HepG2 (cell line): ENCODE measurements at regions not wholly inside any gene's neighbourhood (a gene's known extent, or its start where the extent isn't known, plus 50 kb on each side); places are given as distances from the start of the nearest gene placed in this dataset.

ENCODE experiments used
- ATM ChIP-seq: fragments of 450-650 bp; IDR thresholded peaks from 2 replicates; pipeline ENCODE4 v1.7.1; 2017; ENCODE audit warnings: mild to moderate bottlenecking, borderline replicate concordance
- E2F5 ChIP-seq: sonication (generic); formaldehyde crosslinking; conservative IDR thresholded peaks from 2 replicates; pipeline ENCODE4 v1.4.0; 2020; ENCODE audit warnings: missing genetic modification reagents
- FUBP1 ChIP-seq: sonication (generic); formaldehyde crosslinking; IDR thresholded peaks from 2 replicates; pipeline ENCODE4 v1.5.1; 2020; ENCODE audit warnings: missing genetic modification reagents, mild to moderate bottlenecking, borderline replicate concordance
- GATAD2A ChIP-seq: IDR thresholded peaks from 2 replicates; pipeline ENCODE4 v1.6.1; 2016
- KLF16 ChIP-seq, 2 experiments: sonication (generic) in 1 of 2; formaldehyde crosslinking in 1 of 2; IDR thresholded peaks; 2 replicates each; pipeline versions ENCODE4 v1.6.1 to v1.8.0; 2016 to 2023; ENCODE audit warnings: missing genetic modification reagents in 2 of 2, missing compliant biosample characterization in 1 of 2
- KMT2B ChIP-seq: IDR thresholded peaks from 2 replicates; pipeline ENCODE4 v1.6.1; 2016; ENCODE audit warnings: missing genetic modification reagents, missing compliant biosample characterization
- LCORL ChIP-seq, 2 experiments: fragments of 450-650 bp in 1 of 2; sonication (generic) in 1 of 2; formaldehyde crosslinking in 1 of 2; IDR thresholded peaks; 2 replicates each; pipeline versions ENCODE4 v1.5.0 to v1.6.1; 2017 to 2020; ENCODE audit warnings: antibody characterized with exemption in 1 of 2, missing genetic modification reagents in 1 of 2
- MTA3 ChIP-seq: sonication (generic); formaldehyde crosslinking; IDR thresholded peaks from 2 replicates; pipeline ENCODE4 v1.4.0; 2020; ENCODE audit warnings: missing genetic modification reagents
- NFE2 ChIP-seq: sonication (generic); formaldehyde crosslinking; IDR thresholded peaks from 2 replicates; pipeline ENCODE4 v1.4.0; 2020; ENCODE audit warnings: missing genetic modification reagents
- NRL ChIP-seq: sonication (generic); formaldehyde crosslinking; IDR thresholded peaks from 2 replicates; pipeline ENCODE4 v1.5.0; 2020; ENCODE audit warnings: missing genetic modification reagents, mild to moderate bottlenecking, moderate library complexity, borderline replicate concordance
- PHB2 ChIP-seq: fragments of 450-650 bp; IDR thresholded peaks from 2 replicates; pipeline ENCODE4 v1.6.1; 2018; ENCODE audit not compliant: partially characterized antibody
- POLR2AphosphoS2 ChIP-seq: IDR thresholded peaks from 2 replicates; pipeline ENCODE4 v1.6.1; 2011; ENCODE audit warnings: low read depth, low read length, improper control_type of control experiment
- RBM39 ChIP-seq: fragments of 200-400 bp; formaldehyde crosslinking; IDR thresholded peaks from one replicate; pipeline ENCODE4 v1.6.1; 2018; ENCODE audit warnings: antibody characterized with exemption, mild to moderate bottlenecking, low read depth, low read length; ENCODE audit not compliant: poor library complexity, severe bottlenecking
- RXRB ChIP-seq: IDR thresholded peaks from 2 replicates; pipeline ENCODE4 v1.6.1; 2016; ENCODE audit warnings: borderline replicate concordance, missing genetic modification reagents, missing compliant biosample characterization
- SAP130 ChIP-seq: IDR thresholded peaks from 2 replicates; pipeline ENCODE4 v1.6.1; 2016; ENCODE audit warnings: low read depth
- SIX4 ChIP-seq: sonication (generic); formaldehyde crosslinking; IDR thresholded peaks from 2 replicates; pipeline ENCODE4 v1.4.0; 2020; ENCODE audit warnings: missing genetic modification reagents
- TSC22D2 ChIP-seq: sonication (generic); formaldehyde crosslinking; IDR thresholded peaks from 2 replicates; pipeline ENCODE4 v1.5.1; 2020; ENCODE audit warnings: missing genetic modification reagents, mild to moderate bottlenecking, borderline replicate concordance
- ZBTB38 ChIP-seq: sonication (generic); formaldehyde crosslinking; IDR thresholded peaks from 2 replicates; pipeline ENCODE4 v1.5.1; 2020; ENCODE audit warnings: mild to moderate bottlenecking, missing genetic modification reagents
- ZFP36L2 ChIP-seq: sonication (generic); formaldehyde crosslinking; IDR thresholded peaks from 2 replicates; pipeline ENCODE4 v1.4.0; 2020; ENCODE audit warnings: missing genetic modification reagents
- ZKSCAN1 ChIP-seq: fragments of 150-350 bp; IDR thresholded peaks from 2 replicates; pipeline ENCODE4 v1.6.1; 2014; ENCODE audit warnings: low read length
- ZMYM2 ChIP-seq: sonication (generic); formaldehyde crosslinking; IDR thresholded peaks from 2 replicates; pipeline ENCODE4 v1.8.0; 2022; ENCODE audit warnings: mild to moderate bottlenecking, missing genetic modification reagents
- ZNF501 ChIP-seq: sonication (generic); formaldehyde crosslinking; IDR thresholded peaks from 2 replicates; pipeline ENCODE4 v1.5.1; 2020; ENCODE audit warnings: mild to moderate bottlenecking, moderate library complexity, missing genetic modification reagents
- ZNF644 ChIP-seq: IDR thresholded peaks from 2 replicates; pipeline ENCODE4 v1.6.1; 2016; ENCODE audit warnings: low read depth
- TF ChIP-seq, protein P1 (sequence below): sonication (generic); formaldehyde crosslinking; IDR thresholded peaks from 2 replicates; pipeline ENCODE4 v1.5.0; 2020; ENCODE audit warnings: mild to moderate bottlenecking, missing genetic modification reagents, moderate library complexity

GRCh38 chr17:72566671-72567484, 446.1 kb downstream of the SOX9 start (continued):
- TF ChIP-seq LCORL (IDR thresholded peaks at IDR 0.05) = no peak
- TF ChIP-seq LCORL (CRISPR knock-in tag; IDR thresholded peaks at IDR 0.05) = no peak
- TF ChIP-seq, protein P1, sequence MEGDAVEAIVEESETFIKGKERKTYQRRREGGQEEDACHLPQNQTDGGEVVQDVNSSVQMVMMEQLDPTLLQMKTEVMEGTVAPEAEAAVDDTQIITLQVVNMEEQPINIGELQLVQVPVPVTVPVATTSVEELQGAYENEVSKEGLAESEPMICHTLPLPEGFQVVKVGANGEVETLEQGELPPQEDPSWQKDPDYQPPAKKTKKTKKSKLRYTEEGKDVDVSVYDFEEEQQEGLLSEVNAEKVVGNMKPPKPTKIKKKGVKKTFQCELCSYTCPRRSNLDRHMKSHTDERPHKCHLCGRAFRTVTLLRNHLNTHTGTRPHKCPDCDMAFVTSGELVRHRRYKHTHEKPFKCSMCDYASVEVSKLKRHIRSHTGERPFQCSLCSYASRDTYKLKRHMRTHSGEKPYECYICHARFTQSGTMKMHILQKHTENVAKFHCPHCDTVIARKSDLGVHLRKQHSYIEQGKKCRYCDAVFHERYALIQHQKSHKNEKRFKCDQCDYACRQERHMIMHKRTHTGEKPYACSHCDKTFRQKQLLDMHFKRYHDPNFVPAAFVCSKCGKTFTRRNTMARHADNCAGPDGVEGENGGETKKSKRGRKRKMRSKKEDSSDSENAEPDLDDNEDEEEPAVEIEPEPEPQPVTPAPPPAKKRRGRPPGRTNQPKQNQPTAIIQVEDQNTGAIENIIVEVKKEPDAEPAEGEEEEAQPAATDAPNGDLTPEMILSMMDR (CRISPR knock-in tag) = peak; percentile 50
- no peak for TF ChIP-seq ZMYM2 (CRISPR knock-in tag)
- TF ChIP-seq SIX4 (CRISPR knock-in tag) = no peak
- no peak for TF ChIP-seq POLR2AphosphoS2
- no peak for TF ChIP-seq ZFP36L2
- TF ChIP-seq KLF16 (CRISPR knock-in tag; IDR thresholded peaks at IDR 0.05) = 0 out of 4 replicates have a peak, but pooled peaks of 1 of the 2 experiments have one; percentile 26
- no peak for TF ChIP-seq ATM
- no peak for TF ChIP-seq ZKSCAN1
- TF ChIP-seq MTA3 (CRISPR knock-in tag) = no peak
- TF ChIP-seq KMT2B (CRISPR knock-in tag) = no peak
- no peak for TF ChIP-seq PHB2
- no peak for TF ChIP-seq TSC22D2
- TF ChIP-seq ZBTB38 (CRISPR knock-in tag) = peak; percentile 51; the same call in 1 of the 2 replicates
- TF ChIP-seq RXRB = peak; percentile 8; the same call in 1 of the 2 replicates
- TF ChIP-seq NRL (CRISPR knock-in tag) = peak; percentile 57; the same call in 1 of the 2 replicates
- TF ChIP-seq FUBP1 (CRISPR knock-in tag) = no peak
- no peak for TF ChIP-seq RBM39
- no peak for TF ChIP-seq ZNF501 (CRISPR knock-in tag)
- peak; percentile 17; the same call in 1 of the 2 replicates for TF ChIP-seq GATAD2A (CRISPR knock-in tag)
- TF ChIP-seq E2F5 (CRISPR knock-in tag) = no peak
- TF ChIP-seq SAP130 = peak; percentile 31
- no peak for TF ChIP-seq ZNF644 (CRISPR knock-in tag)
- TF ChIP-seq NFE2 (CRISPR knock-in tag) = peak; percentile 37
